Hepatocyte (in vitro differentiated cells): ENCODE measurements at regions not wholly inside any gene's neighbourhood (a gene's known extent, or its start where the extent isn't known, plus 50 kb on each side); places are given as distances from the start of the nearest gene placed in this dataset.

Source experiments
- EZH2 ChIP-seq: fragments of 200-600 bp; sonication (generic); IDR thresholded peaks from 2 replicates; pipeline ENCODE4 v1.6.1; 2016; ENCODE audit warnings: antibody characterized with exemption, mild to moderate bottlenecking, borderline replicate concordance
- EZH2phosphoT487 ChIP-seq: fragments of 200-600 bp; sonication (generic); IDR thresholded peaks from one replicate; pipeline ENCODE4 v1.6.1; 2018; ENCODE audit warnings: antibody characterized with exemption, mild to moderate bottlenecking, low read depth, moderate library complexity; ENCODE audit not compliant: unreplicated experiment, severe bottlenecking

GRCh38 chrX:2589186-2590020 is 88.6 kb upstream of the DHRSX start:
- TF ChIP-seq EZH2: no peak
- TF ChIP-seq EZH2phosphoT487: no peak
